Panc1 (cell line): ENCODE measurements at regions not wholly inside any gene's neighbourhood (a gene's known extent, or its start where the extent isn't known, plus 50 kb on each side); places are given as distances from the start of the nearest gene placed in this dataset.

Source experiments
- POLR2AphosphoS5 ChIP-seq: IDR thresholded peaks from 2 replicates; pipeline ENCODE4 v1.6.1; 2012; ENCODE audit warnings: mild to moderate bottlenecking, low read depth, low read length, moderate library complexity
- REST ChIP-seq, 2 experiments: IDR thresholded peaks; 2 replicates each; pipeline ENCODE4 v1.6.1; 2011 to 2012; ENCODE audit warnings: low read depth in 2 of 2, control low read depth in 1 of 2, low read length in 1 of 2, mild to moderate bottlenecking in 1 of 2, moderate library complexity in 1 of 2; ENCODE audit not compliant: insufficient read depth in 1 of 2

DNA sequence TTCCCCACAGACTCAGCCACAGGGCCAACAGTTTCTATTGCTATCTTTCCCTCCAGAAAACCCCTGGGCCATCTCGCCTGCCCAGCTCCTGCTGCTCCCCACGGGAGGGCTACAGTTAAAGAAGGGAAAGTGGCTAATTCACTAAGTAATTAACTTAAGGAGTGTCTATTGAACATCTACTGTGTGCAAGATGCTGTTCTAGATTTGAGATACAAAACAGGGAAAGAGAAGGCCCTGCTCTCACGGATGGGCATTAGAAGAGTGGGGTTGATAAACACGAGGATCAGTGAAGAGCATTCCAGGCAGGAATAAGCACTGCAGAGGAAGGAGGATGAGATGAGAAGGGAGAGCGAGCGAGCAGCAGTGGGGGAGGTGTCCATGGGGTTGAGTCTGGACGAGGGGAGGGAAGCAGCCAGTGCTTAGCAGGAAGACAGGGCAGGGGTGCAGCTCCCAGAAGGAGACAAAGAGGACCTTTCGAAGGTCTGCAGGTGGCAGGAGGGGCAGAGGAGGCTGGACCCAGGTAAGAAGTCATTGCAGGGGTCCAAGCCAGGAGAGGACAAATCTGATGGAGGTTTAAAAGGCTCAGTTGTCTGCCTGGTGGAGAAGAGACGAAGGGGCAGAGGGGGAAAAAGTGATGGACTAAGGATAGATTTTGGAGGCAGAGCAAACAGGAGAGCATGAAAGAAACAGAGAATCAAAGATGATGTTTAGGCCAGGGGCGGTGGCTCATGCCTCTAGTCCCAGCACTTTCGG is 64.7 kb downstream of the KLF15 start:
- no peak for TF ChIP-seq REST (IDR thresholded peaks at IDR 0.05; ENCODE audit: insufficient read depth in 1 of 2, low read depth in 2 of 2, low read length in 1 of 2)
- TF ChIP-seq POLR2AphosphoS5 = no peak
